Stimulated activated CD8-positive, alpha-beta memory T cell treated with anti-CD3 and anti-CD28 coated beads, Interleukin-7, amount 100 ng/mL, for 1 hour (primary cell): ENCODE measurements at regions not wholly inside any gene's neighbourhood (a gene's known extent, or its start where the extent isn't known, plus 50 kb on each side); places are given as distances from the start of the nearest gene placed in this dataset.

Experiments
- DNase-seq, 2 donors: peaks; one replicate each; pipeline ENCODE4 v3.0.0-alpha.2; 2020; ENCODE audit warnings: low read depth in 2 of 2

GRCh38 chr12:98431089-98431488 lies 84.3 kb upstream of the TMPO start:
- no peak for DNase-seq

- no peak for DNase-seq
Observed at GRCh38 chr12:98437166-98437565, 78.2 kb upstream of the TMPO start.

- no peak for DNase-seq
Observed at GRCh38 chr12:98437806-98438595, 77.4 kb upstream of the TMPO start.

- no peak for DNase-seq
Observed at GRCh38 chr12:98438656-98439230, 76.6 kb upstream of the TMPO start.

GRCh38 chr12:98439471-98439951 lies 75.9 kb upstream of the TMPO start:
- no peak for DNase-seq

- no peak for DNase-seq
Observed at GRCh38 chr12:98439981-98440581, 75.3 kb upstream of the TMPO start.

GRCh38 chr12:98446060-98446459 lies 69.3 kb upstream of the TMPO start:
- DNase-seq, result no peak

- DNase-seq, result no peak
Observed at GRCh38 chr12:98446682-98447081, 68.7 kb upstream of the TMPO start.

GRCh38 chr12:98449584-98449983 lies 65.8 kb upstream of the TMPO start:
- no peak for DNase-seq

- no peak for DNase-seq
Observed at GRCh38 chr12:98453070-98453469, 62.3 kb upstream of the TMPO start.

- no peak for DNase-seq
Observed at GRCh38 chr12:98453492-98453891, 61.9 kb upstream of the TMPO start.

GRCh38 chr12:98456041-98456440 lies 59.3 kb upstream of the TMPO start:
- no peak for DNase-seq

- DNase-seq, result no peak
Observed at GRCh38 chr12:98456576-98457573, 58.5 kb upstream of the TMPO start.

- DNase-seq, result no peak
Observed at GRCh38 chr12:98464190-98464589, 51.2 kb upstream of the TMPO start.

- no peak for DNase-seq
Observed at GRCh38 chr12:98465505-98465904, 49.9 kb upstream of the TMPO start.
